GM23338 (cell line): ENCODE measurements at regions not wholly inside any gene's neighbourhood (a gene's known extent, or its start where the extent isn't known, plus 50 kb on each side); places are given as distances from the start of the nearest gene placed in this dataset.
"Not testable (repeated sequence)": the region's sequence is repeated elsewhere in the genome, so short reads cannot be mapped to it uniquely, and the experiment has no call there.

Source experiments
- ATAC-seq: fragments of 200-7000 bp; cut with Tn5 transposase; 3 replicates; pipeline ENCODE4 v1.9.1; 2020
- DNase-seq: peaks from one replicate; pipeline ENCODE4 v3.0.0-alpha.2; 2015; ENCODE audit warnings: low spot score
- H2AFZ ChIP-seq: fragments of 200-600 bp; sonication (generic); 2 replicates; pipeline ENCODE4 v1.8.0; 2016; ENCODE audit warnings: antibody characterized with exemption, mild to moderate bottlenecking, moderate library complexity
- H3F3A ChIP-seq: fragments of 200-600 bp; sonication (generic); replicated peaks from 2 replicates; pipeline ENCODE4 v1.8.0; 2017; ENCODE audit warnings: antibody characterized with exemption, mixed run types, low read depth
- H3K27ac ChIP-seq: fragments of 200-600 bp; sonication (generic); 2 replicates; pipeline ENCODE4 v1.6.1; 2016; ENCODE audit warnings: low read depth
- H3K27me3 ChIP-seq: fragments of 200-600 bp; sonication (generic); 2 replicates; pipeline ENCODE4 v1.8.0; 2016; ENCODE audit warnings: mild to moderate bottlenecking, mixed run types, moderate library complexity; ENCODE audit not compliant: insufficient read depth
- H3K36me3 ChIP-seq: fragments of 200-600 bp; sonication (generic); 2 replicates; pipeline ENCODE4 v1.8.0; 2016; ENCODE audit warnings: mild to moderate bottlenecking; ENCODE audit not compliant: insufficient read depth
- H3K4me1 ChIP-seq: fragments of 200-600 bp; sonication (generic); 2 replicates; pipeline ENCODE4 v1.8.0; 2016; ENCODE audit warnings: mild to moderate bottlenecking, moderate library complexity; ENCODE audit not compliant: insufficient read depth
- H3K4me2 ChIP-seq: fragments of 200-600 bp; sonication (generic); 2 replicates; pipeline ENCODE4 v1.7.1; 2017; ENCODE audit warnings: mixed run types
- H3K4me3 ChIP-seq: fragments of 200-600 bp; sonication (generic); 2 replicates; pipeline ENCODE4 v1.6.1; 2016; ENCODE audit warnings: mixed run types
- H3K79me2 ChIP-seq: fragments of 200-600 bp; sonication (generic); replicated peaks from 2 replicates; pipeline ENCODE4 v1.8.0; 2017; ENCODE audit warnings: mild to moderate bottlenecking; ENCODE audit not compliant: insufficient read depth
- H3K9me2 ChIP-seq: fragments of 200-600 bp; sonication (generic); 2 replicates; pipeline ENCODE4 v1.8.0; 2017; ENCODE audit not compliant: insufficient read depth
- H4K20me1 ChIP-seq: fragments of 200-600 bp; sonication (generic); replicated peaks from 2 replicates; pipeline ENCODE4 v1.8.0; 2017; ENCODE audit warnings: mild to moderate bottlenecking; ENCODE audit not compliant: insufficient read depth
- H3K27ac Mint-ChIP-seq: 2 replicates; pipeline ENCODE4 v1.8.0; 2020; ENCODE audit warnings: inconsistent platforms, mild to moderate bottlenecking, moderate library complexity, mixed read lengths
- H3K27me3 Mint-ChIP-seq: 3 replicates; pipeline ENCODE4 v1.8.0; 2022; ENCODE audit warnings: low read depth, mild to moderate bottlenecking, moderate library complexity, mixed read lengths, inconsistent platforms; ENCODE audit not compliant: insufficient read depth, poor library complexity
- H3K36me3 Mint-ChIP-seq: 3 replicates; pipeline ENCODE4 v1.8.0; 2021; ENCODE audit warnings: low read depth, mild to moderate bottlenecking, inconsistent platforms, moderate library complexity, mixed read lengths
- H3K4me1 Mint-ChIP-seq: 3 replicates; pipeline ENCODE4 v1.8.0; 2020; ENCODE audit warnings: mild to moderate bottlenecking, inconsistent platforms, mixed read lengths
- H3K4me3 Mint-ChIP-seq: 3 replicates; pipeline ENCODE4 v1.8.0; 2021; ENCODE audit warnings: moderate library complexity, mild to moderate bottlenecking, inconsistent platforms, mixed read lengths
- H3K9me3 Mint-ChIP-seq: 3 replicates; pipeline ENCODE4 v1.8.0; 2020; ENCODE audit warnings: moderate library complexity, mild to moderate bottlenecking, inconsistent platforms, mixed read lengths
- CREB1 ChIP-seq: fragments of 250-450 bp; sonication (Bioruptor Pico); IDR thresholded peaks from 2 replicates; pipeline ENCODE4 v1.5.0; 2020; ENCODE audit warnings: low read depth, mild to moderate bottlenecking, moderate library complexity
- ETS1 ChIP-seq: IDR thresholded peaks from 2 replicates; pipeline ENCODE4 v1.6.1; 2016; ENCODE audit warnings: antibody characterized with exemption
- REST ChIP-seq: IDR thresholded peaks from one replicate; pipeline ENCODE4 v1.6.1; 2018; ENCODE audit warnings: antibody characterized with exemption; ENCODE audit not compliant: unreplicated experiment
- ZNF462 ChIP-seq: fragments of 250-450 bp; sonication (Bioruptor Pico); IDR thresholded peaks from 2 replicates; pipeline ENCODE4 v1.5.0; 2020; ENCODE audit warnings: mild to moderate bottlenecking, moderate library complexity

GRCh38 chr1:29604796-29605195 lies 368.5 kb downstream of the PTPRU start:
- H3K4me3 ChIP-seq, H3K4me1 Mint-ChIP-seq, H3K27ac ChIP-seq, H3K4me3 Mint-ChIP-seq, H3F3A ChIP-seq, H3K4me1 ChIP-seq, H3K4me2 ChIP-seq, H3K27me3 Mint-ChIP-seq, DNase-seq, H3K27me3 ChIP-seq, H3K79me2 ChIP-seq, H3K27ac Mint-ChIP-seq, H4K20me1 ChIP-seq, H2AFZ ChIP-seq, H3K36me3 ChIP-seq, ATAC-seq, H3K9me2 ChIP-seq: not testable (repeated sequence)
- Mint-ChIP-seq H3K36me3 (peaks cover 16% of the 10 kb centered on the region), H3K9me3 (peaks cover 61% of the 10 kb centered on the region)

- peaks cover 65% of the 10 kb centered on the region for H3K9me3 Mint-ChIP-seq
- peaks cover 3% of the 10 kb centered on the region for H3K27me3 Mint-ChIP-seq
- H3K4me3 Mint-ChIP-seq: no peak overlapping the region
- H3K36me3 Mint-ChIP-seq: peaks cover 16% of the 10 kb centered on the region
- DNase-seq (no peak), ATAC-seq (no peak)
- Histone ChIP-seq H3K4me2 (no peak overlapping the region), H3K36me3 (0 out of 2 replicates have a peak, but pooled peaks cover 7% of the 10 kb centered on the region), H2AFZ (no peak overlapping the region), H3K79me2 (no peaks in the 10 kb centered on the region), H3K27me3 (no peaks in the 10 kb centered on the region), H3F3A (no peaks in the 10 kb centered on the region), H3K27ac (no peak overlapping the region), H3K4me1 (no peaks in the 10 kb centered on the region), H4K20me1 (no peaks in the 10 kb centered on the region), H3K9me2 (no peaks in the 10 kb centered on the region), H3K4me3 (no peak overlapping the region)
- H3K27ac Mint-ChIP-seq: no peak overlapping the region
- no peaks in the 10 kb centered on the region for H3K4me1 Mint-ChIP-seq
- no peak for TF ChIP-seq ETS1
- no peak for TF ChIP-seq CREB1
- no peak for TF ChIP-seq ZNF462 (CRISPR knock-in tag)
- no peak for TF ChIP-seq REST
Measured at GRCh38 chr1:29603622-29604021, 367.3 kb downstream of the PTPRU start.
